CD1c-positive myeloid dendritic cell (primary cell): ENCODE measurements at regions not wholly inside any gene's neighbourhood (a gene's known extent, or its start where the extent isn't known, plus 50 kb on each side); places are given as distances from the start of the nearest gene placed in this dataset.
"Not testable (repeated sequence)": the region's sequence is repeated elsewhere in the genome, so short reads cannot be mapped to it uniquely, and the experiment has no call there.

Experiments
- DNase-seq: peaks from one replicate; pipeline ENCODE4 v3.0.0-alpha.2; 2016; ENCODE audit errors: extremely low spot score

DNA sequence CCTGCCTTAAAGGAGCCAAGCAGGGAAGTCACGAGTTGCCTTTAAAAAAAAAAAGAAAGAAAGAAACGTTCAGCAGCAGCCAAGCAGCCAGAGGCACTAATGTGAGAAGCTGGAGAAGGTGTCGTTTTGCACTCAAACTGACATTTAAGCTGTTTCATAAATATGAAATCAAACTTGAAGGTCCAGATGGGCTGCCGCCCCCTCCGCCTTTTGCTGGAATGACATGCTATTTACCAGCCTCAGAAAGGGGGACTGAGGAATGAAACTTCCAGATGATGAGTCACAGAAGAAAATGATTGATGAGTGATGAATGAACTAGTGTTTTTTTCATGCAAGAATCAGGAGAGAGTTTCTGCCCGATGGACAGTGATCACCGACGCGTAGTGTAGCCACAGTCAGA lies 396.8 kb downstream of the IGSF11 start:
- no peak for DNase-seq

- DNase-seq, result no peak
These were observed 393.0 kb downstream of the IGSF11 start for GRCh38 chr3:118641608-118642007.

GRCh38 chr3:118671192-118671591 lies 363.5 kb downstream of the IGSF11 start:
- no peak for DNase-seq

GRCh38 chr3:118675305-118675704 lies 359.3 kb downstream of the IGSF11 start:
- DNase-seq, result no peak

DNA sequence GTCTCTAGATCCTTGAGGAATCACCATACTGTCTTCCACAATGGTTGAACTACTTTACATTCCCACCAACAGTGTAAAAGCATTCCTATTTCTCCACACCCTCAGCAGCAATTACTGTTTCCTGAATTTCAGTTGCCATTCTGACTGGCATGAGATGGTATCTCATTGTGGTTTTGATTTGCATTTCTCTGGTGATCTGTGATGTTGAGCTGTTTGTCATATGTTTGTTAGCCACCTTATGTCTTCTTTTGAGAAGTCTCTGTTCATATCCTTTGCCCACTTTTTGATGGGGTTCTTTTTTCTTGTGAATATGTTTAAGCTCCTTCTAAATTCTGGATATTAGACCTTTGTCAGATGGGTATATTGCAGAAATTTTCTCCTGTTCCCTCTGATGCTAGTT lies 356.0 kb downstream of the IGSF11 start:
- DNase-seq, result not testable (repeated sequence)

- DNase-seq, result no peak
These were observed 351.7 kb downstream of the IGSF11 start for GRCh38 chr3:118682921-118683320.

GRCh38 chr3:118683636-118684035 lies 351.0 kb downstream of the IGSF11 start:
- DNase-seq, result no peak

DNA sequence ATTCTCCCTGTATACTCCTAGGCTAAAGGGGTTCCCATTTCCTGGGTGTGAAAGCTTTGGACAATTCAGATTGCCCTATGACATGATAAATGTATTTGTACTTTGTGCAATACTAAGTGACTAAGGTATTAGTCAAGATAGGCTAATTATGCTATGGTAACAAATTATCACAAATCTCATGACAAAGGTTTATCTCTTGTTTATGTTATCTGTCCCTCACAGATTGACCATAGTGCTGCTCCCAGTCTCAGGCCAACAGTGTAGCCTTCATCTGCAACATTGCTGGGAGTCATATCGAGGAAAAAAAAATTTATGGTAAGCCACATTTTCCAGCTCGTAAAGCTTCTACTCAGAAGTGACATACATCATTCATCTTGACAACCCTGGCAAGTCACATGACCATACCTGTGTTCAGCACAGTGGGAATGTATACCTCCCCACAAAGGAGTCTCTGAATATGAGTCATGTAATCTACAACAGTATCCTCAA lies 346.2 kb downstream of the IGSF11 start:
- DNase-seq, result no peak

DNA sequence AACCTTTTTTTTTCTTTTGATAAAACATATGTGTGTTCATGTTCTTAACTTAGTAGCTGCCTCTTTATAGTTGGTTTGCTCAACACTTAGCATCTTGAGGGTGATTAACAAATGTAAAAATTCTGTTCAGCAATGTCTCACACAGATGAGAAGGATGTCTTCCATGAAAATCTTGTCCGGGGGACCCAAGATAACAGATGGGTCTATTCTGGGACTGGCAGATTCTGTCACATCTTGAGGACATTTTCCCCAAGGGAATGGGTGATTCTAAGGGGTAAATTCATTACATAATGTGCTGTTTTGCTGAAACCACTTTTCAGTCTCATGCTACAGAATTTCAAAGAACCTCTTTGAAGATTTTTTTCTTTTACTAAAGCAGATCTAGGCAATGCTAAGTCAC lies 342.2 kb downstream of the IGSF11 start:
- DNase-seq, result no peak

DNA sequence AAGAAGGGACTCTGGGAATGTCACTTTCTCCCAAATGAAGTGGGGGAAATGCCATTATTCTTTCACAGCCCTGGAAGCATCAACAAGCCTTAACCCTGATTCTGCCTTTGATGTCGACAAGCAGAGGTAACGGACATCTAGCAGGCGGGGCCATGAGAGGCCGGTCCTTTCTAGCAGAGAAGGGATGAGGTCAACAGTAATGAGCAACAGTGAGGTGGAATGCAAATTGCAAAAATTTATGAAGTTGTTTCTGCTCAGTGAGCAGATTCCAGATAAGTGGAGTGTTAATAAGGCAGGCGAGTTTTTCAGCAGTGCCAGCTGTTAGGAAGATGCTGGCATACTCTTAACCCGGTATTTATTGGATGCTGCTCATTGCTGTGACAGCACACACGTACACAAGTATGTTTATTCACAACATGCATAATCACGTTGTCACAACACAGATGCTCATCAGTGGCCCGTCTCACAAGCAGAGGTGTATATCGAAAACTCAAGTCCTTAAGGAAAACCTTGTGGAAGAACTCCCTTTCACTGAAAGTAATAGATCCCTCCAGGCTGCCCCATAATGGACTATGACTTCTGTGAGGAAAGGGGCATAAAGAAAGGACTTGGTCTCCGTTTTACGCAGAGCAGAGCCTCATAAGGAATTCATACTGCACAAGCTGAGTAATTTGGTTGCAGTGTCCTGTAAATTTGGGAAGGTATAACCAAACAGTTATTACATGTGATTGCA lies 329.0 kb downstream of the IGSF11 start:
- no peak for DNase-seq

- DNase-seq, result no peak
These were observed 326.7 kb downstream of the IGSF11 start for GRCh38 chr3:118707991-118708390.

- DNase-seq, result no peak
These were observed 324.1 kb downstream of the IGSF11 start for GRCh38 chr3:118710532-118710931.

- no peak for DNase-seq
These were observed 321.0 kb downstream of the IGSF11 start for GRCh38 chr3:118713502-118714207.

DNA sequence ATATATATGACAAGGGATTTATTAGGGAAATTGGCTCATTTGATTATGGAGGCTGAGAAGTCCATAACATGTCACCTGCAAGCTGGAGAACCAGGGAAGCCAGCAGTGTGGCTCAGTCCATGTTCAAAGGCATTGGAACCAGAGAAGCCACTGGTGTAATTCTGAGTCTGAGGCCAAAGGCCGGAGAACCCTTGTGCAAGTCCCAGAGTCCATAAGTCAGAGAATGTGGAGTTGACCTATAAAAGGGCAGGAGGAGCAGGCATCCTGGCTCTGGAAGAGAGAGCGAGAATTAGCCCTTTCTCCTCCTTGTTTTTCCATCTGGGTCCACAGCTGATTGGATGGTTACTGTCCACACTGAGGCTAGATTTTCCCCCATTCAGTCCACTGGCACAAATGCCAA lies 319.8 kb downstream of the IGSF11 start:
- no peak for DNase-seq

GRCh38 chr3:118729546-118729945 lies 305.1 kb downstream of the IGSF11 start:
- no peak for DNase-seq

DNA sequence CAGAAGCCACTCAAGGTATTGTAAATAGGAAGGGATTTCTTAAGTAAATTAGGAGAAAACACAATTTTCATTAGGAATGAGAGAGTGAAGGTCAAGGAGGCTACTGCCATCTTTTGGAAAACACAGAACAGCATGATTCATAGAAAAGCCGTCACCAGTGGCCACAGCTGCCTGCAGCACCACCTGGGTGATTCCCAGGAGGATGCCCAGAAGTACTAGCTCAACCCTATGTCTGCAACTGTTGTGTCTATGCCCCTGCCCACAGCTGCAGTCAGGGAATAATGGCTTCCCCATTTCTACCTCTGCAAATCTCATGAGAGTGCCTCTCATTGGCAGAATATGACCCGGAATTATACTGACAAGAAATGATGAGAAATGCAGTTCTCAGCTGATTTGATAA lies 300.0 kb downstream of the IGSF11 start:
- no peak for DNase-seq

GRCh38 chr3:118736107-118736506 lies 298.5 kb downstream of the IGSF11 start:
- DNase-seq, result no peak

DNA sequence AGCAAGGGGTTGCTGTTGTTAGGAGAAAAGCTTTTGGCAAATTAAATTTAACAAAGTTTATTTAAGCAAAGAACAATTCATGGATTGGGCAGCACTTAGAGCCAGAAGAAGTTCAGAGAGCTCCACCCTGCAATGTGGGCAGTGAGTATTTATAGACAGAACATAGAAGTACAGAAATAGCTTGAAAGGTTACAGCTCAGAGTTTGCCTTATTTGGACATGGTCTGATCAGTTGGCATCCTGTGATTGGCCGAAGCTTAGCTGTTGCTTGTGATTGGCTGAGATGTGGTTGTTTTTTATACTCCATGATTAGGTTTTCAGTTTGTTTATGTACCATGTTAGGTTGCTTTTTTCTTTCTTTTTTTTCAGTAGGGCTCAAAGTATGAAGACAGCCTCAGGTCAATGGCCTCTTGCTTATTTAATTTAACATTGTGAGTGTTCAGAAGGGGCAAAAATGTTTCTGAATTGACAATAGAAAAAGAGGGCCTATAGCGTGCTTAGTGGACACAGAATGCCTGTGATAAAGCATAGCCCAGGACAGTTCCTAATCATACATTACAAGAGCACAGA lies 293.8 kb downstream of the IGSF11 start:
- no peak for DNase-seq

DNA sequence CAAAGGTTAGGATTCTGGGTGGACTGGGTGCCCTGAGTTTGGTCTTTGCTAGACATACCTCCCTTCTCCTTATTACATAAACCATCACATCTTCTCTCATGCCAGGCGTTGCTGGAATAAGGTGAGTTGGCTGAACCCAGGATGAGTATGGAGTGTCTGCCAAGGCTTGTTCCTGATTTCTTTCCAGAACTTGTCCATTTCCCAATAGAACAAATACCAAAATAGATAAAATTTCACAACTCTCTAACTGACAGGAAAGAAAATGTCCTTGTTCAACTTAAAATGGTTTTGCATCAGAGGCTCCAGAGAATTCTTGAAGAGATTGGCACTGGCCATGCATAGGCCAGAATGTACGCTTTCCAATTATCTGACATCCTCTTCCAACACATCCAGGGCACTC lies 291.9 kb downstream of the IGSF11 start:
- no peak for DNase-seq

- DNase-seq, result no peak
These were observed 290.5 kb downstream of the IGSF11 start for GRCh38 chr3:118744186-118744585.

GRCh38 chr3:118754406-118755252 lies 280.0 kb downstream of the IGSF11 start:
- no peak for DNase-seq

DNA sequence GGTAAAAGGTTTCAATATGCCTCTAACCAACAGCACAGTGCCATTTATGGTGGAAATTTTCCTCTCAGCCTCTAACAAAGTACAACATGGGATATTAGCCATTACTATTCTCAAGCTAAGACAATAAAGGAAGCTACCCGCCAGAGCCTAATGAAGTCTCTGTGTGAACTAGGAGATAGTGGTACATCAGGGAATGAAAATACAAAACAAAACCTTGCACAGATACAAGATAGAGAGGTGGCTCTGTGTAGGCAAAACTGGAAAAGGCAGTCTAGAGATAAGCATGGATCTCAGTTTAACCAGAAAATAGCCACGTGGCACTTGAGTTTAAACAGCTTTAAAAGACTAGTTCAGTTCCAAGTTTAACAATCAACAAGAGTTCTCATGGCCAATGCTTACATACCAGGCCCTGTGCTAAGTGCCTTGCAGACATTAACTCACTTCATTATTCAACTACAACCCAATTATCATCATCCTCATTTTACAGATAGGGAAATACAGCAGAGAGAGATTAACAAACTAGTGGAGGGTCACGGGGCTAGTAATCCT lies 279.3 kb downstream of the IGSF11 start:
- no peak for DNase-seq
